ENCODE measurements at regions not wholly inside any gene's neighbourhood (a gene's known extent, or its start where the extent isn't known, plus 50 kb on each side); places are given as distances from the start of the nearest gene placed in this dataset.

DNA sequence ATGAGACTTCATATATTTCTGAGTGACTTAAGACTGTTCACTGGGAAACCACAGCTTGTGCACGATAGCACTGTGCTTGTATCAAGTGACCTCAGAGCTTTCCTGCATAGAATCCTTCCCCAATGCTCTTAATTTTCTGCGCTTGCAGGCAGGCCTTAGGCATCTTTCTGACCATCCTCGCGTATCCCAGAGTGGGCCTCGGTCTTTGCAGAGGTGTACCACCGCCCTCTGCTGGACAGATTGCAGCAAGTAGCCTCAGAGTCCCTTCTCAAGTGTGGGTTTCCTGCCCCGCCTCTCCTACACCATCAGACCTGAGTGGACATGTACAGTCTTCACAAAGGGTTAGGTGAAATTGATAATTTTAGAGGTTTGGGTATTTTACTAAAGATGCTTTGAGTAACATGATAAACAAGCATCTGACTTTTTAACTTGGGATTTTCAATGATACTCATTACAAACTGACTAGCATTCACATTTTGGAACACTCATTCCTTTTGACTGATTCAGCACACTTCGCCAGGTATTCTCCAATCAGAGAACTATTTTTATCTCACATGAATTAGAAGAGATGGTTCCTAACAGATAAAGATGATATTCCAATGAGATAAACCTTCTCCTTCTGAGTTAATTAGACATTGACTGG, 246.5 kb upstream of the USP25 start (continued):
- TF ChIP-seq, protein P1, sequence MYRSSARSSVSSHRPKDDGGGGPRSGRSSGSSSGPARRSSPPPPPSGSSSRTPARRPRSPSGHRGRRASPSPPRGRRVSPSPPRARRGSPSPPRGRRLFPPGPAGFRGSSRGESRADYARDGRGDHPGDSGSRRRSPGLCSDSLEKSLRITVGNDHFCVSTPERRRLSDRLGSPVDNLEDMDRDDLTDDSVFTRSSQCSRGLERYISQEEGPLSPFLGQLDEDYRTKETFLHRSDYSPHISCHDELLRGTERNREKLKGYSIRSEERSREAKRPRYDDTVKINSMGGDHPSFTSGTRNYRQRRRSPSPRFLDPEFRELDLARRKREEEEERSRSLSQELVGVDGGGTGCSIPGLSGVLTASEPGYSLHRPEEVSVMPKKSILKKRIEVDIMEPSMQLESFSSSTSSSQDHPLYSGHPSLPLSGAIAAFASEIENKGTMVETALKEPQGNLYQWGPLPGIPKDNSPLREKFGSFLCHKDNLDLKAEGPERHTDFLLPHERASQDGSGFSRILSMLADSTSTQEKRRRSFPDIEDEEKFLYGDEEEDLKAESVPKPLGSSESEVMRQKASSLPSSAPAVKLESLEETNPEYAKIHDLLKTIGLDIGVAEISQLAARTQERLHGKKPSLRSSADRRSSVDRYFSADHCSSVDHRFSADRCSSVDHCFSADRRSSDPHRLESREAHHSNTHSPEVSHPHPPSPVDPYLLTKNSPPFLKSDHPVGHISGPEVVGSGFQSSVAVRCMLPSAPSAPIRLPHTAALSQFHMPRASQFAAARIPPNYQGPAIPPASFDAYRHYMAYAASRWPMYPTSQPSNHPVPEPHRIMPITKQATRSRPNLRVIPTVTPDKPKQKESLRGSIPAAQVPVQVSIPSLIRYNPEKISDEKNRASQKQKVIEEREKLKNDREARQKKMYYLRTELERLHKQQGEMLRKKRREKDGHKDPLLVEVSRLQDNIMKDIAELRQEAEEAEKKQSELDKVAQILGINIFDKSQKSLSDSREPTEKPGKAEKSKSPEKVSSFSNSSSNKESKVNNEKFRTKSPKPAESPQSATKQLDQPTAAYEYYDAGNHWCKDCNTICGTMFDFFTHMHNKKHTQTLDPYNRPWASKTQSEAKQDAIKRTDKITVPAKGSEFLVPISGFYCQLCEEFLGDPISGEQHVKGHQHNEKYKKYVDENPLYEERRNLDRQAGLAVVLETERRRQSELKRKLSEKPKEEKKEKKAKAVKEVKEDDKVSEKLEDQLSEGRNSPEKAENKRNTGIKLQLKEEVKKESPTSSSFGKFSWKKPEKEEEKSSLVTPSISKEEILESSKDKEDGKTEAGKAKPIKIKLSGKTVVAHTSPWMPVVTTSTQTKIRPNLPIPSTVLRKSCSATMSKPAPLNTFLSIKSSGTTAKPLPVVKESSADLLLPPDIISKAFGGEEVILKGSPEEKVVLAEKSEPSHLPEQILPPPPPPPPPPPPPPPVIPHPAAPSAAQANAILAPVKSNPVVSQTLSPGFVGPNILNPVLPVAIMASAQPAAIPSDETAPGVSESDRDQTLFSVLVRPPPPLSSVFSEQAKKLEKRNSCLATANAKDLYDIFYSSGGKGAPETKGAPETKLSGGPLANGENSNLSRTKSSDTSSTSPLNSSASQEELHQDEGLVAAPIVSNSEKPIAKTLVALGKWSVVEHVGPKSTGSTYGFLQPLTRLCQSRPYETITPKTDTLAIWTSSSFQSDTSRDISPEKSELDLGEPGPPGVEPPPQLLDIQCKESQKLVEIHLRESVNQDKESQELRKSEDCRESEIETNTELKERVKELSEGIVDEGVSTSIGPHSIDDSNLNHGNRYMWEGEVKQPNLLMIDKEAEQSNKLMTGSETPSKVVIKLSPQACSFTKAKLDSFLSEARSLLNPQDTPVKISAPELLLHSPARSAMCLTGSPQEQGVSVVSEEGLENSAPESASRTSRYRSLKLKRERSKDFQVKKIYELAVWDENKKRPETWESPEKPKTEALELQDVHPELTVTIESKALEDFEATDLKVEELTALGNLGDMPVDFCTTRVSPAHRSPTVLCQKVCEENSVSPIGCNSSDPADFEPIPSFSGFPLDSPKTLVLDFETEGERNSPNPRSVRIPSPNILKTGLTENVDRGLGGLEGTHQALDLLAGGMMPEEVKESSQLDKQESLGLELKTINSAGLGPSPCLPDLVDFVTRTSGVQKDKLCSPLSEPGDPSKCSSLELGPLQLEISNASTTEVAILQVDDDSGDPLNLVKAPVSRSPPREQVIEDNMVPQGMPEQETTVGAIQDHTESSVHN (CRISPR knock-in tag; IDR thresholded peaks at IDR 0.05), result no peak
- TF ChIP-seq RBFOX2 (IDR thresholded peaks at IDR 0.05; ENCODE audit: low read depth, low read length), result no peak
- no peak for TF ChIP-seq MXI1 (IDR thresholded peaks at IDR 0.05; ENCODE audit: borderline replicate concordance, low read depth, low read length)
- no peak for TF ChIP-seq ZNF737 (CRISPR knock-in tag; IDR thresholded peaks at IDR 0.05; ENCODE audit: borderline replicate concordance)
- peak; percentile 88 for TF ChIP-seq ZFX (CRISPR knock-in tag; IDR thresholded peaks at IDR 0.05; ENCODE audit: low read depth)
- no peak for TF ChIP-seq ATF7-NPFF (CRISPR knock-in tag; IDR thresholded peaks at IDR 0.05; ENCODE audit: low read depth)
- no peak for TF ChIP-seq ZNF615 (CRISPR knock-in tag; IDR thresholded peaks at IDR 0.05; ENCODE audit: borderline replicate concordance)
- TF ChIP-seq, protein P2, sequence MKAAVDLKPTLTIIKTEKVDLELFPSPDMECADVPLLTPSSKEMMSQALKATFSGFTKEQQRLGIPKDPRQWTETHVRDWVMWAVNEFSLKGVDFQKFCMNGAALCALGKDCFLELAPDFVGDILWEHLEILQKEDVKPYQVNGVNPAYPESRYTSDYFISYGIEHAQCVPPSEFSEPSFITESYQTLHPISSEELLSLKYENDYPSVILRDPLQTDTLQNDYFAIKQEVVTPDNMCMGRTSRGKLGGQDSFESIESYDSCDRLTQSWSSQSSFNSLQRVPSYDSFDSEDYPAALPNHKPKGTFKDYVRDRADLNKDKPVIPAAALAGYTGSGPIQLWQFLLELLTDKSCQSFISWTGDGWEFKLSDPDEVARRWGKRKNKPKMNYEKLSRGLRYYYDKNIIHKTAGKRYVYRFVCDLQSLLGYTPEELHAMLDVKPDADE (CRISPR knock-in tag; IDR thresholded peaks at IDR 0.05), result no peak
- no peak for TF ChIP-seq ZFP90 (CRISPR knock-in tag; IDR thresholded peaks at IDR 0.05; ENCODE audit: borderline replicate concordance)
- TF ChIP-seq, protein P3, sequence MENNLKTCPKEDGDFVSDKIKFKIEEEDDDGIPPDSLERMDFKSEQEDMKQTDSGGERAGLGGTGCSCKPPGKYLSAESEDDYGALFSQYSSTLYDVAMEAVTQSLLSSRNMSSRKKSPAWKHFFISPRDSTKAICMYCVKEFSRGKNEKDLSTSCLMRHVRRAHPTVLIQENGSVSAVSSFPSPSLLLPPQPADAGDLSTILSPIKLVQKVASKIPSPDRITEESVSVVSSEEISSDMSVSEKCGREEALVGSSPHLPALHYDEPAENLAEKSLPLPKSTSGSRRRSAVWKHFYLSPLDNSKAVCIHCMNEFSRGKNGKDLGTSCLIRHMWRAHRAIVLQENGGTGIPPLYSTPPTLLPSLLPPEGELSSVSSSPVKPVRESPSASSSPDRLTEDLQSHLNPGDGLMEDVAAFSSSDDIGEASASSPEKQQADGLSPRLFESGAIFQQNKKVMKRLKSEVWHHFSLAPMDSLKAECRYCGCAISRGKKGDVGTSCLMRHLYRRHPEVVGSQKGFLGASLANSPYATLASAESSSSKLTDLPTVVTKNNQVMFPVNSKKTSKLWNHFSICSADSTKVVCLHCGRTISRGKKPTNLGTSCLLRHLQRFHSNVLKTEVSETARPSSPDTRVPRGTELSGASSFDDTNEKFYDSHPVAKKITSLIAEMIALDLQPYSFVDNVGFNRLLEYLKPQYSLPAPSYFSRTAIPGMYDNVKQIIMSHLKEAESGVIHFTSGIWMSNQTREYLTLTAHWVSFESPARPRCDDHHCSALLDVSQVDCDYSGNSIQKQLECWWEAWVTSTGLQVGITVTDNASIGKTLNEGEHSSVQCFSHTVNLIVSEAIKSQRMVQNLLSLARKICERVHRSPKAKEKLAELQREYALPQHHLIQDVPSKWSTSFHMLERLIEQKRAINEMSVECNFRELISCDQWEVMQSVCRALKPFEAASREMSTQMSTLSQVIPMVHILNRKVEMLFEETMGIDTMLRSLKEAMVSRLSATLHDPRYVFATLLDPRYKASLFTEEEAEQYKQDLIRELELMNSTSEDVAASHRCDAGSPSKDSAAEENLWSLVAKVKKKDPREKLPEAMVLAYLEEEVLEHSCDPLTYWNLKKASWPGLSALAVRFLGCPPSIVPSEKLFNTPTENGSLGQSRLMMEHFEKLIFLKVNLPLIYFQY (CRISPR knock-in tag; IDR thresholded peaks at IDR 0.05; ENCODE audit: borderline replicate concordance), result no peak
- TF ChIP-seq ZNF224 (CRISPR knock-in tag; IDR thresholded peaks at IDR 0.05), result no peak
- no peak for TF ChIP-seq ARNTL (CRISPR knock-in tag; IDR thresholded peaks at IDR 0.05)
- no peak for TF ChIP-seq ZKSCAN8 (CRISPR knock-in tag; IDR thresholded peaks at IDR 0.05; ENCODE audit: borderline replicate concordance)
- TF ChIP-seq, protein P4, sequence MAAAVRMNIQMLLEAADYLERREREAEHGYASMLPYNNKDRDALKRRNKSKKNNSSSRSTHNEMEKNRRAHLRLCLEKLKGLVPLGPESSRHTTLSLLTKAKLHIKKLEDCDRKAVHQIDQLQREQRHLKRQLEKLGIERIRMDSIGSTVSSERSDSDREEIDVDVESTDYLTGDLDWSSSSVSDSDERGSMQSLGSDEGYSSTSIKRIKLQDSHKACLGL (CRISPR knock-in tag; IDR thresholded peaks at IDR 0.05), result no peak
- peak; percentile 59 for TF ChIP-seq XRCC5 (optimal IDR thresholded peaks at IDR 0.05; ENCODE audit: low read length)
